ENCODE measurements at regions not wholly inside any gene's neighbourhood (a gene's known extent, or its start where the extent isn't known, plus 50 kb on each side); places are given as distances from the start of the nearest gene placed in this dataset.

GRCh38 chr7:25913598-25914224 is 238.3 kb upstream of the NFE2L3 start:
- TF ChIP-seq, protein P1, sequence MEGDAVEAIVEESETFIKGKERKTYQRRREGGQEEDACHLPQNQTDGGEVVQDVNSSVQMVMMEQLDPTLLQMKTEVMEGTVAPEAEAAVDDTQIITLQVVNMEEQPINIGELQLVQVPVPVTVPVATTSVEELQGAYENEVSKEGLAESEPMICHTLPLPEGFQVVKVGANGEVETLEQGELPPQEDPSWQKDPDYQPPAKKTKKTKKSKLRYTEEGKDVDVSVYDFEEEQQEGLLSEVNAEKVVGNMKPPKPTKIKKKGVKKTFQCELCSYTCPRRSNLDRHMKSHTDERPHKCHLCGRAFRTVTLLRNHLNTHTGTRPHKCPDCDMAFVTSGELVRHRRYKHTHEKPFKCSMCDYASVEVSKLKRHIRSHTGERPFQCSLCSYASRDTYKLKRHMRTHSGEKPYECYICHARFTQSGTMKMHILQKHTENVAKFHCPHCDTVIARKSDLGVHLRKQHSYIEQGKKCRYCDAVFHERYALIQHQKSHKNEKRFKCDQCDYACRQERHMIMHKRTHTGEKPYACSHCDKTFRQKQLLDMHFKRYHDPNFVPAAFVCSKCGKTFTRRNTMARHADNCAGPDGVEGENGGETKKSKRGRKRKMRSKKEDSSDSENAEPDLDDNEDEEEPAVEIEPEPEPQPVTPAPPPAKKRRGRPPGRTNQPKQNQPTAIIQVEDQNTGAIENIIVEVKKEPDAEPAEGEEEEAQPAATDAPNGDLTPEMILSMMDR (IDR thresholded peaks at IDR 0.05): no peak
- TF ChIP-seq POLR2A (IDR thresholded peaks at IDR 0.05): no peak

Data from adrenal gland (tissue), 5 donors.